Immature natural killer cell (primary cell): ENCODE measurements at regions not wholly inside any gene's neighbourhood (a gene's known extent, or its start where the extent isn't known, plus 50 kb on each side); places are given as distances from the start of the nearest gene placed in this dataset.

Experiments used
- DNase-seq, 3 donors: peaks; one replicate each; pipeline ENCODE4 v3.0.0; 2022; ENCODE audit warnings: mixed read lengths in 1 of 3
- H3K27ac Mint-ChIP-seq, 6 donors: one replicate each; pipeline ENCODE4 v1.8.0; 2020; ENCODE audit warnings: mixed read lengths in 6 of 6, mild to moderate bottlenecking in 5 of 6, inconsistent platforms in 4 of 6, moderate library complexity in 3 of 6
- H3K27me3 Mint-ChIP-seq, 3 donors: one replicate each; pipeline ENCODE4 v1.8.0; 2020 to 2021; ENCODE audit warnings: low read depth in 3 of 3, mild to moderate bottlenecking in 3 of 3, mixed read lengths in 3 of 3, moderate library complexity in 3 of 3, inconsistent platforms in 1 of 3
- H3K36me3 Mint-ChIP-seq, 3 donors: one replicate each; pipeline ENCODE4 v1.8.0; 2020; ENCODE audit warnings: mixed read lengths in 3 of 3, inconsistent platforms in 2 of 3, mild to moderate bottlenecking in 2 of 3
- H3K4me1 Mint-ChIP-seq, 2 donors: one replicate each; pipeline ENCODE4 v1.8.0; 2020; ENCODE audit warnings: inconsistent platforms in 2 of 2, mild to moderate bottlenecking in 2 of 2, mixed read lengths in 2 of 2, moderate library complexity in 1 of 2
- H3K4me3 Mint-ChIP-seq, 5 donors: one replicate each; pipeline ENCODE4 v1.8.0; 2020; ENCODE audit warnings: mild to moderate bottlenecking in 5 of 5, mixed read lengths in 5 of 5, inconsistent platforms in 3 of 5, moderate library complexity in 3 of 5
- H3K9me3 Mint-ChIP-seq, 6 donors: one replicate each; pipeline ENCODE4 v1.8.0; 2020; ENCODE audit warnings: mild to moderate bottlenecking in 6 of 6, mixed read lengths in 6 of 6, inconsistent platforms in 4 of 6, moderate library complexity in 3 of 6

DNA sequence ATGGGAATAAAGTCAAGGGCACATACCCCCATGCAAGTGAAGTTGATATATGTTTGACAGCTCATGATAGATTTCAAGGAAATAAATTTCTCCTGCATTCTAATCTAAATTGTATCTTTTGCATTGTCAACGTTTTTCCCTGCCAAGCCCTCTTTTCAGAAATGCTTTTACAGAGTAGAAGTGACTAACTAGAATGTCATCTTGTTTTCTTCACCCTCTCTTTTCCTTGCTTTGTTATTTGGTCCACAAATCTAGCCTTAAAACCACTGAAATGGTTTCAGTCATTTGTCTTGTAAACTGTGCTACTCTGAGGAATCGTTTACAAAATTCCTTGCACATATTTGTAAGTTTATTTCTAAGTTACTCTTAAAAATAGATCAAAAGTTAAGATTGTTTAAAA lies 600.8 kb upstream of the CXADR start:
- Mint-ChIP-seq H3K27ac (no peak overlapping the region), H3K9me3 (peaks cover 9 to 57% (median 23%) of the 10 kb centered on the region in 6 donors), H3K36me3 (no peaks in the 10 kb centered on the region), H3K4me3 (no peak overlapping the region), H3K4me1 (no peaks in the 10 kb centered on the region), H3K27me3 (no peaks in the 10 kb centered on the region)
- DNase-seq: no peak

DNA sequence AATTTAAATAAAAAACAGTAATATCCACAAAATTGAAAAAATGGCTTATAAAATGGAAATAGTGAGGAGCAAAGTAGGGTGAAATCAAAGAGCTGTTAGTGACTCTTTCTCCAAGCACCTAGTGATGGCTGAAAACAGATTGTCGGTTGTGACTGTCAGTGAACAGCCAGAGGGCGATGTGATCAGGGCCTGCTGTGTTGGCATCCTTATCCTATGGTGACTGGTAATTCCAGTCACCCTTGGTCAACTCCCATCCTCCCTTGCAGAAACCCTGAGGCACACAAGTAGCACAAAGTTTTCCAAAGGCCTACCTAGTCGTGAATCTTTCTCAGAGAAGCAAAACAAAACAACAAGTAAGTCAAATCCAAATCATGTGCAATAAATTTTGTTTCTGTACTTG lies 599.8 kb upstream of the CXADR start:
- Mint-ChIP-seq H3K9me3 (peaks cover 8 to 49% (median 22%) of the 10 kb centered on the region in 6 donors), H3K27ac (no peak overlapping the region), H3K4me3 (no peak overlapping the region), H3K27me3 (no peaks in the 10 kb centered on the region), H3K4me1 (no peaks in the 10 kb centered on the region), H3K36me3 (no peaks in the 10 kb centered on the region)
- no peak for DNase-seq

- H3K4me1 Mint-ChIP-seq: no peaks in the 10 kb centered on the region
- H3K9me3 Mint-ChIP-seq: peaks cover 5 to 36% (median 24%) of the 10 kb centered on the region in 6 donors
Observed at GRCh38 chr21:16928439-16928838, 584.4 kb upstream of the CXADR start.

DNA sequence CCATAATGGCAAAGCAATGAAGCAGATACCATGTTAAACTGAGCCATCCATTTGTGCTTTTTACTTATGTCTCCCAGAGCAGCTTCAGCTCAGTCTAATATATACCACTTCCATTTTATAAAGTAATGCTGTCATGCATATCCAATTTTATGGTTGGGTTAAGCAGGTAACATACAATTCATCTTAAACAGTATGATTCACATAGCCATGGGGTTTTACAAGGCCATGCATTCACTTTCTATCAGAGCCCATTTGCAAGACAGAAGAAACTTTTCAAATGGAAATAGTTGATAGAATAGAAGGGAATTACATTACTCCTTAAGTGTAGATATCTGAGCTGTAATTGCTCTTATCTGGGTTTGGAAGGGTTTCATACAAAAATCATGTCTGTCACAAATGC lies 580.5 kb upstream of the CXADR start:
- Mint-ChIP-seq H3K4me3 (no peak overlapping the region), H3K27ac (no peak overlapping the region), H3K4me1 (no peaks in the 10 kb centered on the region), H3K27me3 (peaks cover 0 to 3% (median 2%) of the 10 kb centered on the region in 3 donors), H3K36me3 (no peaks in the 10 kb centered on the region), H3K9me3 (peaks cover 6 to 39% (median 24%) of the 10 kb centered on the region in 6 donors)
- DNase-seq: no peak

More at GRCh38 chr21:16928439-16928838, 584.4 kb upstream of the CXADR start:
- no peak overlapping the region for H3K4me3 Mint-ChIP-seq
- no peak for DNase-seq
- H3K27me3 Mint-ChIP-seq: no peaks in the 10 kb centered on the region
- H3K36me3 Mint-ChIP-seq: no peaks in the 10 kb centered on the region
- no peak overlapping the region for H3K27ac Mint-ChIP-seq

DNA sequence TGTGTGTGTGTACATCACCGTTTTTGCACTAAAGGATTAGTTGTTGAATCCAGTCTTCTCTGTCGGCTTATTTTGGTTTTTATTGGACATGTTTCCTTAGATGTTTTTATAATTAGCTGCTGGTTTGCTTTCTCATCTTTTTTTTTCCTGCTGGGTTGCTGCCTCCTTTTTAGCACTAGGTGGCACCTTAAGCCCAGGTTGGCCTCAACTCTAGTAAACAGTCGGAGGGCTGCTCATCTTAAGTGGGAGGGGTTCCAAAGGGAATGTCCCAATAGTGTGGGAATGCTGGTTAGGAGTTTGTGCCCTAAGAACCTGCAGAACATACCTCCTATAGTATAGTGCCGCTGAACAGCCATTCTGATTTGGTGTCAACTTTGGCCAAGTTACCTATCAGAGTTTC lies 570.1 kb upstream of the CXADR start:
- peaks cover 9 to 72% (median 44%) of the 10 kb centered on the region in 6 donors for H3K9me3 Mint-ChIP-seq
- H3K36me3 Mint-ChIP-seq: peaks cover 0 to 4% (median 0%) of the 10 kb centered on the region in 3 donors
- no peak overlapping the region for H3K27ac Mint-ChIP-seq

DNA sequence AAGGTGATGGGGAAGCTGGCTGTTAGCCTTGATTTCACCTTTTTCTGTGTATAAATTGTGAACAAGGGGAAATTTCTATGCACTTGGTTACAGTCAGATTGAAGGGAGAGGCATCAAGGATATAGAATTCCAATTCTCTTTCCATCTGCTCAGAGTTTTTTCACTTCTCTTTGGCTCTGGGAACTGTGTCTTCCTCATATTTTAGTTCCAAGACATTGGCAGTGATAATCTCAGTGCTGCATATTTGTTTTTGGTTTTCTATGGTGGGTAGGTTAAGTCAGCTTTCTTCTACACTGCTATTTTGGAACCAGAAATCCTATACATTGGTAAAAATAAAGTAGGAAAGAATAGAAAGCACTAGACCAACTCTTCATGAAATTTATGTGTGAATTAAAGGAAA lies 569.6 kb upstream of the CXADR start:
- Mint-ChIP-seq H3K36me3 (peaks cover 0 to 4% (median 0%) of the 10 kb centered on the region in 3 donors), H3K27ac (no peak overlapping the region), H3K4me3 (no peak overlapping the region), H3K9me3 (peaks cover 7 to 73% (median 47%) of the 10 kb centered on the region in 6 donors), H3K4me1 (no peaks in the 10 kb centered on the region), H3K27me3 (peaks cover 0 to 3% (median 0%) of the 10 kb centered on the region in 3 donors)
- DNase-seq: no peak

More for the DNA sequence above, 570.1 kb upstream of the CXADR start:
- H3K27me3 Mint-ChIP-seq: peaks cover 0 to 3% (median 0%) of the 10 kb centered on the region in 3 donors
- no peaks in the 10 kb centered on the region for H3K4me1 Mint-ChIP-seq
- H3K4me3 Mint-ChIP-seq: no peak overlapping the region
- no peak for DNase-seq

DNA sequence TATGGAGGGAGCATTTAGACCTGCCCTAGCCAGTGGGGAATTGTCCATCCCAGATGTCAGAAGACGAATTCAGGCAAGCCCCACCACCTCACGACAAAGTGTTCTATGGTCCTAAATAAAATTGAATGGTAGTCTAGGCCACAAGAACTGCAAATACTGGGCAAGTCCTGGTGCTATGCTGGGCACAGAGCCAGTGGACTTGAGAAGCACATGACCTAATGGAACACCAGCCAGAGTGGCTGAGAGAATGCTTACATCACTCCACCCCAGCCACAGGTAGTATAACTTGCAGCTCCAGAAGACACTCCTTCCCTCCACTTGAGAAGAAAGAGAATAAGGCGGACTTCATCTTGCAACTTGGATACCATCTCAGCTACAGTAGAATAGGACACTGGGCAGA lies 567.3 kb upstream of the CXADR start:
- Mint-ChIP-seq H3K36me3 (peaks cover 0 to 4% (median 0%) of the 10 kb centered on the region in 3 donors), H3K27ac (no peak overlapping the region), H3K27me3 (peaks cover 0 to 4% (median 0%) of the 10 kb centered on the region in 3 donors), H3K4me3 (no peak overlapping the region), H3K9me3 (peaks cover 9 to 81% (median 52%) of the 10 kb centered on the region in 6 donors), H3K4me1 (no peaks in the 10 kb centered on the region)
- no peak for DNase-seq

GRCh38 chr21:16956824-16957223 lies 556.0 kb upstream of the CXADR start:
- Mint-ChIP-seq H3K4me1 (no peaks in the 10 kb centered on the region), H3K36me3 (peaks cover 0 to 4% (median 0%) of the 10 kb centered on the region in 3 donors), H3K4me3 (no peak overlapping the region), H3K27ac (no peak overlapping the region), H3K27me3 (peaks cover 0 to 3% (median 0%) of the 10 kb centered on the region in 3 donors), H3K9me3 (peaks cover 17 to 54% (median 40%) of the 10 kb centered on the region in 6 donors)
- DNase-seq: no peak

DNA sequence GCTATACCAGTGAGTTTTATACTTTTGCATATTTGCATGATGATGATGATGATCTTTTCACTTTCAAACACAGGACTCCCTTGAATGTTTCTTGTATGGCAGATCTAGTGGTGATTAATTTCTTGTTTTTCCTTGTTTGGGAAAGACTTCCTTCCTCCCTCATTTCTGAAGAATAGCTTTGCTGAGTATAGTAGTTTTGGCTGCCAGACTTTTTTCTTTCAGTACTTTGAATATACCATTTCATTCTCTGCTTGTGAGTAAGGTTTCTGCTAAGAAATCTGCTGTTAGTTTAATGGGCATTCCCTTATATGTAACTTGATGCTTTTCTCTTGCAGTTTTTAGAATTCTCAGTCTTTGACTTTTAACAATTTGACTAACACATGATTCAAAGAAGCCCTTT lies 547.4 kb upstream of the CXADR start:
- Mint-ChIP-seq H3K27ac (no peak overlapping the region), H3K4me1 (no peaks in the 10 kb centered on the region), H3K36me3 (no peaks in the 10 kb centered on the region), H3K4me3 (no peak overlapping the region), H3K27me3 (no peaks in the 10 kb centered on the region), H3K9me3 (peaks cover 20 to 61% (median 34%) of the 10 kb centered on the region in 6 donors)
- DNase-seq: no peak

DNA sequence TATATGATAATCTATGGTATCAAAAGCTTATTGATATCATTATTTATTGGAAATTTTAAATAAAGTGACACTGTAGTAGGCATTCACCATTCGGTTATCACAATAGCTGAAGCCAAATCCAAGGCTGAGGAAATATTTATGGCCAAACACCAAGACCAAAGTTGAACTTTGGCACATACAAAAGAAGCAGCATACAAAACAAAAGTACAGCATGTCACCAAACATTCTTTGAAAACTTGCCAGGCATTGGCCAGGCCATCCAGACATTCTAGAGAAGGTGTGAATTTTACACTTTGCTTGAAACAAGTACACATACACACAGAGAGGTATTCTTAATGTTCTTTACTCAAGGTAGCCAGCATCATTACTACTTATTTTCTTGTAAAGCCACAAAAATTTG lies 544.4 kb upstream of the CXADR start:
- H3K27me3 Mint-ChIP-seq: no peaks in the 10 kb centered on the region
- no peaks in the 10 kb centered on the region for H3K36me3 Mint-ChIP-seq

DNA sequence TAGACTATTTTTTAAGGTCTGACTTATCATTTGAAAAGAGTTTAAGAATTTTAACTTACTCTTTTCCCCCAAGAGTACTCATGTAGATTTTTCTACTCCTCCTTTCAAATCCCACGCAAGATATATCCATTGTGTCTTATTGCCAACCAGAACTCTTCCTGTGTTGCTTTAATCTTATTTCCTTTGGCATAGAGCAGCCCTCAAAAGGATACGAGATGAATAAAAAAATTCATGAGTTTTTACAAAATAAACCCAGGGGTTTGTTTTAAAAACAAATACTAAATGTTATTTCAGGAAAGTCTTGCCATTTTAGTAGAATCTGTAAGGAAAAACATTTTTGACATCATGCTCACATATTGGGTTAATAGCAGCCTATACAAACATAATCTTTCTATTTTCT lies 543.2 kb upstream of the CXADR start:
- no peak for DNase-seq
- H3K36me3 Mint-ChIP-seq: no peaks in the 10 kb centered on the region
- H3K27ac Mint-ChIP-seq: no peak overlapping the region
- H3K27me3 Mint-ChIP-seq: no peaks in the 10 kb centered on the region
- no peak overlapping the region for H3K4me3 Mint-ChIP-seq
- H3K9me3 Mint-ChIP-seq: peaks cover 16 to 46% (median 24%) of the 10 kb centered on the region in 6 donors
- H3K4me1 Mint-ChIP-seq: no peaks in the 10 kb centered on the region

More for the DNA sequence above, 544.4 kb upstream of the CXADR start:
- peaks cover 17 to 46% (median 27%) of the 10 kb centered on the region in 6 donors for H3K9me3 Mint-ChIP-seq
- no peak overlapping the region for H3K4me3 Mint-ChIP-seq
- no peak for DNase-seq
- no peaks in the 10 kb centered on the region for H3K4me1 Mint-ChIP-seq
- no peak overlapping the region for H3K27ac Mint-ChIP-seq

GRCh38 chr21:16974060-16974459 lies 538.8 kb upstream of the CXADR start:
- peaks cover 6 to 37% (median 16%) of the 10 kb centered on the region in 6 donors for H3K9me3 Mint-ChIP-seq
- H3K4me3 Mint-ChIP-seq: no peak overlapping the region
- H3K27me3 Mint-ChIP-seq: no peaks in the 10 kb centered on the region
- no peak overlapping the region for H3K27ac Mint-ChIP-seq
- H3K36me3 Mint-ChIP-seq: no peaks in the 10 kb centered on the region
- no peak for DNase-seq
- H3K4me1 Mint-ChIP-seq: no peaks in the 10 kb centered on the region

GRCh38 chr21:16976193-16976592 lies 536.6 kb upstream of the CXADR start:
- DNase-seq: no peak
- Mint-ChIP-seq H3K27me3 (peaks cover 0 to 2% (median 0%) of the 10 kb centered on the region in 3 donors), H3K36me3 (no peaks in the 10 kb centered on the region), H3K27ac (no peak overlapping the region), H3K9me3 (peaks cover 5 to 46% (median 23%) of the 10 kb centered on the region in 6 donors), H3K4me1 (no peaks in the 10 kb centered on the region), H3K4me3 (no peak overlapping the region)

GRCh38 chr21:16978309-16978895 lies 534.4 kb upstream of the CXADR start:
- no peak overlapping the region for H3K4me3 Mint-ChIP-seq

DNA sequence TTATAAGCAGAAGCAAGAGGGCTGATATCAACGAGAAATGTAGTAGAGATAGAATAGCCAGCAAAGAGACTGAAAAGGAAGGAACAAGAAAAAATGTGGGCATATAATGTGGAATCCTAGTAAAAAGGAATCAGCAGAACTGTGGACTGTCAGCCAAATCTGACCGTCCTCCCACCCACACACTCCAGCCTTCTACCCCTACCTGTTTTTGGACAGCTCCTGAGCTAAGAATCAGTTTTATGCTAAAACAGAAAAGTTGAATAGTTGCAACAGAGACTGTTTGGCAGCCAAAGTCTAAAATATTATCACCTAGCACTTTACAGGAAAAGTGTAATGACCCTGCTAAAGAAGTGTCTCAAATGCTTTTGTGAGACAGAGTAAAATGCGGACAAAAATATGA lies 533.3 kb upstream of the CXADR start:
- peaks cover 4 to 51% (median 25%) of the 10 kb centered on the region in 6 donors for H3K9me3 Mint-ChIP-seq
- DNase-seq: no peak
- H3K36me3 Mint-ChIP-seq: no peaks in the 10 kb centered on the region
- no peak overlapping the region for H3K27ac Mint-ChIP-seq
- H3K4me1 Mint-ChIP-seq: no peaks in the 10 kb centered on the region
- no peak overlapping the region for H3K4me3 Mint-ChIP-seq
- peaks cover 0 to 2% (median 0%) of the 10 kb centered on the region in 3 donors for H3K27me3 Mint-ChIP-seq

More at GRCh38 chr21:16978309-16978895, 534.4 kb upstream of the CXADR start:
- Mint-ChIP-seq H3K9me3 (peaks cover 4 to 47% (median 26%) of the 10 kb centered on the region in 6 donors), H3K4me1 (no peaks in the 10 kb centered on the region), H3K36me3 (no peaks in the 10 kb centered on the region), H3K27ac (no peak overlapping the region), H3K27me3 (peaks cover 0 to 2% (median 0%) of the 10 kb centered on the region in 3 donors)
- no peak for DNase-seq
